Stimulated activated CD4-positive, alpha-beta T cell treated with anti-CD3 and anti-CD28 coated beads, Interleukin-4, amount 100 ng/mL, for 48 hours (primary cell): ENCODE measurements at regions not wholly inside any gene's neighbourhood (a gene's known extent, or its start where the extent isn't known, plus 50 kb on each side); places are given as distances from the start of the nearest gene placed in this dataset.

Experiments used
- DNase-seq, 2 donors: peaks; one replicate each; pipeline ENCODE4 v3.0.0-alpha.2; 2020; ENCODE audit warnings: low read depth in 2 of 2

- DNase-seq = no peak
These were observed 147.0 kb upstream of the THRB start for GRCh38 chr3:24641628-24642027.

GRCh38 chr3:24645047-24645446 is 150.4 kb upstream of the THRB start:
- DNase-seq = no peak

GRCh38 chr3:24646790-24647189 is 152.1 kb upstream of the THRB start:
- DNase-seq = no peak

- no peak for DNase-seq
These were observed 153.4 kb upstream of the THRB start for GRCh38 chr3:24648063-24648462.

- no peak for DNase-seq
These were observed 156.2 kb upstream of the THRB start for GRCh38 chr3:24650839-24651238.

GRCh38 chr3:24657870-24658510 is 163.3 kb upstream of the THRB start:
- DNase-seq = no peak

GRCh38 chr3:24661175-24661584 is 166.5 kb upstream of the THRB start:
- no peak for DNase-seq

- DNase-seq = no peak
These were observed 168.0 kb upstream of the THRB start for GRCh38 chr3:24662449-24663345.

- no peak for DNase-seq
These were observed 168.8 kb upstream of the THRB start for GRCh38 chr3:24663406-24663805.

GRCh38 chr3:24668039-24668438 is 173.4 kb upstream of the THRB start:
- no peak for DNase-seq

- no peak for DNase-seq
These were observed 176.2 kb upstream of the THRB start for GRCh38 chr3:24670871-24671270.

- no peak for DNase-seq
These were observed 178.9 kb upstream of the THRB start for GRCh38 chr3:24673596-24673995.

- no peak for DNase-seq
These were observed 179.6 kb upstream of the THRB start for GRCh38 chr3:24674261-24674660.

GRCh38 chr3:24678021-24678420 is 183.4 kb upstream of the THRB start:
- no peak for DNase-seq

- no peak for DNase-seq
These were observed 183.8 kb upstream of the THRB start for GRCh38 chr3:24678421-24678865.

GRCh38 chr3:24679429-24679828 is 184.8 kb upstream of the THRB start:
- no peak for DNase-seq

- peak; percentile 37 to 61 for DNase-seq
These were observed 185.7 kb upstream of the THRB start for GRCh38 chr3:24680214-24680967.

GRCh38 chr3:24682141-24682547 is 187.5 kb upstream of the THRB start:
- no peak for DNase-seq

GRCh38 chr3:24683090-24683489 is 188.4 kb upstream of the THRB start:
- DNase-seq = no peak

GRCh38 chr3:24683633-24684384 is 189.2 kb upstream of the THRB start:
- no peak for DNase-seq

- no peak for DNase-seq
These were observed 189.9 kb upstream of the THRB start for GRCh38 chr3:24684506-24685023.
